HG02588 (cell line): ENCODE measurements at regions not wholly inside any gene's neighbourhood (a gene's known extent, or its start where the extent isn't known, plus 50 kb on each side); places are given as distances from the start of the nearest gene placed in this dataset.

Experiments
- ATAC-seq: cut with Tn5 transposase; IDR thresholded peaks from one replicate; pipeline ENCODE4 v1.9.1; 2021; ENCODE audit warnings: mild to moderate bottlenecking, moderate library complexity; ENCODE audit not compliant: unreplicated experiment

- ATAC-seq = no peak
These were observed 54.4 kb upstream of the RPL38 start for GRCh38 chr17:74148901-74149596.

- ATAC-seq = no peak
These were observed 53.7 kb upstream of the RPL38 start for GRCh38 chr17:74149597-74150427.

GRCh38 chr17:74150428-74151025 is 53.0 kb upstream of the RPL38 start:
- no peak for ATAC-seq

- ATAC-seq = no peak
These were observed 51.7 kb upstream of the RPL38 start for GRCh38 chr17:74151551-74152315.

GRCh38 chr17:74152591-74153455 is 50.7 kb upstream of the RPL38 start:
- no peak for ATAC-seq

- no peak for ATAC-seq
These were observed 50.0 kb upstream of the RPL38 start for GRCh38 chr17:74153456-74153810.
